CD4-positive, alpha-beta memory T cell (primary cell): ENCODE measurements at regions not wholly inside any gene's neighbourhood (a gene's known extent, or its start where the extent isn't known, plus 50 kb on each side); places are given as distances from the start of the nearest gene placed in this dataset.

Experiments used
- CTCF ChIA-PET: fragments of 350-600 bp; sonication (Branson Sonifier 250); formaldehyde crosslinking; loops from one replicate; lab custom pipeline; 2021; ENCODE audit warnings: inconsistent platforms; ENCODE audit not compliant: partially characterized antibody; lab: Charles Lee
- POLR2A ChIA-PET: fragments of 350-600 bp; sonication (Branson Sonifier 250); formaldehyde crosslinking; loops from one replicate; lab custom pipeline; 2021; ENCODE audit not compliant: partially characterized antibody; lab: Charles Lee
- DNase-seq, 5 donors: peaks; one replicate each; pipeline versions ENCODE4 v3.0.0 to v3.0.0-alpha.2; 2020 to 2022; ENCODE audit warnings: mixed read lengths in 1 of 5
- H3K27ac ChIP-seq: one replicate; pipeline ENCODE4 v1.7.0; 2013; ENCODE audit warnings: low read depth, low read length
- H3K27me3 ChIP-seq: 2 replicates; pipeline ENCODE4 v1.7.0; 2013; ENCODE audit warnings: mild to moderate bottlenecking, low read length, moderate library complexity; ENCODE audit not compliant: insufficient read depth
- H3K36me3 ChIP-seq: 2 replicates; pipeline ENCODE4 v1.7.0; 2013; ENCODE audit warnings: mild to moderate bottlenecking, low read length, moderate library complexity; ENCODE audit not compliant: insufficient read depth
- H3K4me1 ChIP-seq: 2 replicates; pipeline ENCODE4 v1.7.0; 2013; ENCODE audit warnings: mild to moderate bottlenecking, low read length, moderate library complexity; ENCODE audit not compliant: insufficient read depth
- H3K4me3 ChIP-seq, 2 donors: one replicate each; pipeline ENCODE4 v1.7.0; 2013; ENCODE audit warnings: low read length in 2 of 2, mild to moderate bottlenecking in 1 of 2
- H3K9me3 ChIP-seq, 2 donors: one replicate each; pipeline ENCODE4 v1.7.0; 2013; ENCODE audit warnings: low read length in 2 of 2, control low read depth in 1 of 2; ENCODE audit not compliant: control insufficient read depth in 1 of 2
- H3K27ac Mint-ChIP-seq, 7 donors: one replicate each; pipeline ENCODE4 v1.8.0; 2020 to 2021; ENCODE audit warnings: mixed read lengths in 7 of 7, mild to moderate bottlenecking in 6 of 7, inconsistent platforms in 3 of 7, moderate library complexity in 3 of 7
- H3K27me3 Mint-ChIP-seq, 2 donors: one replicate each; pipeline ENCODE4 v1.8.0; 2020 to 2021; ENCODE audit warnings: mixed read lengths in 2 of 2
- H3K36me3 Mint-ChIP-seq, 2 donors: one replicate each; pipeline ENCODE4 v1.8.0; 2020 to 2021; ENCODE audit warnings: mixed read lengths in 2 of 2, inconsistent platforms in 1 of 2, mild to moderate bottlenecking in 1 of 2
- H3K4me1 Mint-ChIP-seq, 4 donors: one replicate each; pipeline ENCODE4 v1.8.0; 2020 to 2021; ENCODE audit warnings: mixed read lengths in 4 of 4, mild to moderate bottlenecking in 1 of 4
- H3K4me3 Mint-ChIP-seq, 8 donors: one replicate each; pipeline ENCODE4 v1.8.0; 2020 to 2021; ENCODE audit warnings: mixed read lengths in 8 of 8, mild to moderate bottlenecking in 7 of 8, moderate library complexity in 6 of 8, inconsistent platforms in 3 of 8
- H3K9me3 Mint-ChIP-seq, 8 donors: one replicate each; pipeline ENCODE4 v1.8.0; 2020 to 2021; ENCODE audit warnings: mixed read lengths in 8 of 8, mild to moderate bottlenecking in 5 of 8, inconsistent platforms in 3 of 8, moderate library complexity in 1 of 8
- intact Hi-C: fragments of 100-400 bp; cut with micrococcal nuclease; formaldehyde crosslinking; loops from one replicate; pipeline ENCODE4 v1.15.1; 2023

- DNase-seq: no peak
- Mint-ChIP-seq H3K27me3 (no peaks in the 10 kb centered on the region), H3K27ac (no peak overlapping the region), H3K9me3 (peaks cover 0 to 13% (median 8%) of the 10 kb centered on the region in 8 donors), H3K4me3 (no peak overlapping the region), H3K4me1 (no peaks in the 10 kb centered on the region), H3K36me3 (no peaks in the 10 kb centered on the region)
- Histone ChIP-seq H3K27me3 (no peaks in the 10 kb centered on the region), H3K4me3 (no peak overlapping the region), H3K4me1 (no peaks in the 10 kb centered on the region), H3K27ac (no peak overlapping the region), H3K36me3 (no peaks in the 10 kb centered on the region), H3K9me3 (no peaks in the 10 kb centered on the region)
- POLR2A ChIA-PET: no interaction called here
- CTCF ChIA-PET: no interaction called here
- intact Hi-C loops: no loop called here
These were observed 126.1 kb upstream of the SLC5A12 start for GRCh38 chr11:26847977-26848376.

- Mint-ChIP-seq H3K36me3 (no peaks in the 10 kb centered on the region), H3K4me3 (no peak overlapping the region), H3K27me3 (no peaks in the 10 kb centered on the region), H3K27ac (no peak overlapping the region), H3K9me3 (peaks cover 0 to 13% (median 8%) of the 10 kb centered on the region in 8 donors), H3K4me1 (no peaks in the 10 kb centered on the region)
- Histone ChIP-seq H3K4me3 (no peak overlapping the region), H3K27ac (no peak overlapping the region), H3K9me3 (no peaks in the 10 kb centered on the region), H3K36me3 (no peaks in the 10 kb centered on the region), H3K4me1 (no peaks in the 10 kb centered on the region), H3K27me3 (no peaks in the 10 kb centered on the region)
- intact Hi-C loops: no loop called here
- POLR2A ChIA-PET: no interaction called here
- CTCF ChIA-PET: no interaction called here
- DNase-seq: no peak
These were observed 127.2 kb upstream of the SLC5A12 start for GRCh38 chr11:26849036-26849435.

GRCh38 chr11:26851291-26851690, 129.4 kb upstream of the SLC5A12 start:
- POLR2A ChIA-PET: no interaction called here
- no peaks in the 10 kb centered on the region for H3K4me1 Mint-ChIP-seq
- H3K4me3 ChIP-seq: no peak overlapping the region
- H3K36me3 Mint-ChIP-seq: no peaks in the 10 kb centered on the region
- DNase-seq: no peak
- no peaks in the 10 kb centered on the region for H3K4me1 ChIP-seq
- intact Hi-C loops: no loop called here
- no peaks in the 10 kb centered on the region for H3K9me3 ChIP-seq
- no peaks in the 10 kb centered on the region for H3K36me3 ChIP-seq
- H3K4me3 Mint-ChIP-seq: no peak overlapping the region
- H3K27me3 ChIP-seq: no peaks in the 10 kb centered on the region
- CTCF ChIA-PET: no interaction called here
- H3K9me3 Mint-ChIP-seq: peaks cover 0 to 15% (median 6%) of the 10 kb centered on the region in 8 donors
- H3K27ac Mint-ChIP-seq: no peak overlapping the region
- no peak overlapping the region for H3K27ac ChIP-seq
- H3K27me3 Mint-ChIP-seq: no peaks in the 10 kb centered on the region

GRCh38 chr11:26851696-26852095, 129.8 kb upstream of the SLC5A12 start:
- Mint-ChIP-seq H3K27me3 (no peaks in the 10 kb centered on the region), H3K9me3 (peaks cover 0 to 15% (median 5%) of the 10 kb centered on the region in 8 donors), H3K4me1 (no peaks in the 10 kb centered on the region), H3K4me3 (no peak overlapping the region), H3K27ac (no peak overlapping the region), H3K36me3 (no peaks in the 10 kb centered on the region)
- no peaks in the 10 kb centered on the region for H3K36me3 ChIP-seq
- no peak for DNase-seq
- intact Hi-C loops: no loop called here
- H3K27me3 ChIP-seq: no peaks in the 10 kb centered on the region
- H3K9me3 ChIP-seq: no peaks in the 10 kb centered on the region
- POLR2A ChIA-PET: no interaction called here
- H3K4me3 ChIP-seq: no peak overlapping the region
- H3K27ac ChIP-seq: no peak overlapping the region
- H3K4me1 ChIP-seq: no peaks in the 10 kb centered on the region
- CTCF ChIA-PET: no interaction called here

- Histone ChIP-seq H3K36me3 (no peaks in the 10 kb centered on the region), H3K4me3 (no peak overlapping the region), H3K27me3 (no peaks in the 10 kb centered on the region), H3K4me1 (no peaks in the 10 kb centered on the region), H3K27ac (no peak overlapping the region), H3K9me3 (no peaks in the 10 kb centered on the region)
- POLR2A ChIA-PET: no interaction called here
- no peak overlapping the region for H3K4me3 Mint-ChIP-seq
- H3K27me3 Mint-ChIP-seq: no peaks in the 10 kb centered on the region
- CTCF ChIA-PET: no interaction called here
- intact Hi-C loops: no loop called here
- no peaks in the 10 kb centered on the region for H3K4me1 Mint-ChIP-seq
- DNase-seq: no peak
- H3K36me3 Mint-ChIP-seq: no peaks in the 10 kb centered on the region
- H3K27ac Mint-ChIP-seq: no peak overlapping the region
- H3K9me3 Mint-ChIP-seq: peaks cover 0 to 6% (median under 1%) of the 10 kb centered on the region in 8 donors
These were observed 135.8 kb upstream of the FIBIN start for GRCh38 chr11:26858098-26858497.

- ChIA-PET POLR2A (no interaction called here), CTCF (no interaction called here)
- Histone ChIP-seq H3K27me3 (no peaks in the 10 kb centered on the region), H3K27ac (no peak overlapping the region), H3K4me3 (no peak overlapping the region), H3K4me1 (no peaks in the 10 kb centered on the region), H3K36me3 (no peaks in the 10 kb centered on the region), H3K9me3 (no peaks in the 10 kb centered on the region)
- Mint-ChIP-seq H3K36me3 (no peaks in the 10 kb centered on the region), H3K27ac (no peak overlapping the region), H3K4me3 (no peak overlapping the region), H3K27me3 (no peaks in the 10 kb centered on the region), H3K9me3 (peaks cover 0 to 6% (median 2%) of the 10 kb centered on the region in 8 donors), H3K4me1 (no peaks in the 10 kb centered on the region)
- intact Hi-C loops: no loop called here
- no peak for DNase-seq
These were observed 134.5 kb upstream of the FIBIN start for GRCh38 chr11:26859416-26859815.

- no peak for DNase-seq
- H3K4me3 Mint-ChIP-seq: no peak overlapping the region
- H3K27me3 Mint-ChIP-seq: no peaks in the 10 kb centered on the region
- Histone ChIP-seq H3K36me3 (no peaks in the 10 kb centered on the region), H3K27me3 (no peaks in the 10 kb centered on the region), H3K4me1 (no peaks in the 10 kb centered on the region), H3K4me3 (no peak overlapping the region), H3K9me3 (no peaks in the 10 kb centered on the region), H3K27ac (no peak overlapping the region)
- H3K4me1 Mint-ChIP-seq: no peaks in the 10 kb centered on the region
- no peaks in the 10 kb centered on the region for H3K36me3 Mint-ChIP-seq
- POLR2A ChIA-PET: no interaction called here
- H3K27ac Mint-ChIP-seq: no peak overlapping the region
- intact Hi-C loops: no loop called here
- H3K9me3 Mint-ChIP-seq: peaks cover 0 to 9% (median under 1%) of the 10 kb centered on the region in 8 donors
- CTCF ChIA-PET: no interaction called here
These were observed 133.7 kb upstream of the FIBIN start for GRCh38 chr11:26860091-26860780.
